Ovary (tissue), 7 donors: ENCODE measurements at regions not wholly inside any gene's neighbourhood (a gene's known extent, or its start where the extent isn't known, plus 50 kb on each side); places are given as distances from the start of the nearest gene placed in this dataset.

Source experiments
- DNase-seq, 5 donors: peaks; one replicate each; pipeline ENCODE4 v3.0.0-alpha.2; 2019 to 2020
- H3K27ac ChIP-seq, 2 donors: fragments of 200-600 bp; one replicate each; pipeline versions ENCODE4 v1.5.1 to v1.8.0; 2019 to 2022
- H3K27me3 ChIP-seq: fragments of 200-600 bp; one replicate; pipeline ENCODE4 v1.8.0; 2022
- H3K36me3 ChIP-seq: fragments of 200-600 bp; sonication (generic); one replicate; pipeline ENCODE4 v1.5.1; 2019
- H3K4me1 ChIP-seq: one replicate; pipeline ENCODE4 v1.8.1; 2013; ENCODE audit warnings: mild to moderate bottlenecking, moderate library complexity; ENCODE audit not compliant: insufficient read depth
- H3K4me3 ChIP-seq: fragments of 200-600 bp; sonication (generic); one replicate; pipeline ENCODE4 v1.5.1; 2017
- H3K9me3 ChIP-seq, 2 donors: fragments of 200-600 bp in 1 of 2; sonication (generic) in 1 of 2; one replicate each; pipeline versions ENCODE4 v1.5.1 to v1.8.1; 2013 to 2019; ENCODE audit warnings: mild to moderate bottlenecking in 1 of 2, moderate library complexity in 1 of 2
- CTCF ChIP-seq, 3 donors: fragments of 450-650 bp in 2 of 3; fragments of 200-600 bp in 1 of 3; IDR thresholded peaks; one replicate each; pipeline versions ENCODE4 v1.5.1 to v1.8.0; 2016 to 2022; ENCODE audit warnings: antibody characterized with exemption in 3 of 3, mild to moderate bottlenecking in 1 of 3
- EP300 ChIP-seq: sonication (generic); formaldehyde crosslinking; IDR thresholded peaks from one replicate; pipeline ENCODE4 v1.6.1; 2017; ENCODE audit warnings: antibody characterized with exemption
- POLR2A ChIP-seq: fragments of 450-650 bp; IDR thresholded peaks from one replicate; pipeline ENCODE4 v1.6.1; 2017; ENCODE audit warnings: antibody characterized with exemption, mild to moderate bottlenecking, moderate library complexity
- WGBS, 3 donors: extraction: QIAGEN DNeasy Blood & Tissue Kit in 1 of 3; methylation state at CpG; one replicate each; pipeline versions ENCODE4 v1.1.5 to v1.1.7; 2013 to 2017; 5-methylcytosine and 5-hydroxymethylcytosine counted together
- intact Hi-C, 4 donors: fragments of 100-400 bp; cut with DNase I; formaldehyde crosslinking; loops; one replicate each; pipeline versions ENCODE4 v1.11.0 to v1.15.1; 2022 to 2023
- donor health status: DM: no; HTN: no; CAD: no; lungs with moderate emphysema.
- donor health status: DM: no; HTN: no; CAD: no.
- donor health status: Bipolar disorder and iron deficiency.
- donor health status: DM: no; HTN: no; CAD: no.
- donor health status: DM: yes; HTN: yes; CAD: no.

DNA sequence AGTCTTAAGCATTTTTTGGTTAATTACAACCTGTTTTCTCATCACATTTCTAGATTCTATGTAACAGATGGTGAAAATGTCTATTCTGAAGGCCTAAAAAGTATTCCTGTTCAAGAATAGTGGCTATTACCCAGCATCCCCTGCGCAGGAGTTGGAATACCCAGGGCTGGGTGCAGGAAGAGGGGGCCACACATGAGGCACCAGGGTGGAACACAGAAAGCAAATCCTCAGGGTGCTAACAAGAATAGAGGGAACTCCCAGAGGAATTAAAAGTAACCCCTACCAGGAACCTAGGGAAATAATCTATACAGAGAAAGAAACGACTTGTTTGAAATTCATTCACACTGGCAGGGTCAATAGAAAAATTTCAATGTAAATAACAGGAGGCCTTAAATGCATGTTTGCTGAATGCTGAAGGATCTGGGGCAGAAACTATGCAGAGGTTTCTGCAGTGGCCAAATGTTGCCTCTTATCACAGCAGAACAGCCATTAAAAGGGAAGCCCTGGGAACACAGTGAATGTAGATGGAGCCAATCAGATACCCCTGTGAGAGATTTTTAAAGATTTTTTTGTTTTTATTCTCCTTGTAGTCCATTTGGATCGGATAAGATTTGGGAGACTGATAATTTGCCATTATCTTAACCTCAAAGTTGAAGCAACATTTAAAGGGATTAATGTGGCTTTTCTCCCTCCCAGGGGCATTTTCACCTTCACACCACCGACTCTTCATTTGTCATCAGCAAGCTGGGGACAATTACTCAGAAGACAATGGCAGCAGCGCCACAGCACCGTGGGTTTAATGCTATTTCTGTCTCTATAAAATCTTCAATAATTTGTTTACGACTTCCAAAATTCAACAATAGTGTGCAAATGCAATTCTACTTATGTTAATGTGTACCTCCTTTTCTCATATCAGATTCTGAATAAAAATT lies 196.0 kb upstream of the PSMD7 start:
- H3K4me1 ChIP-seq, result no peaks in the 10 kb centered on the region
- 51 to 55% (median 55%) methylated on average over 7 of the region's 7 CpGs for WGBS, 3 donors
- intact Hi-C loops, result no loop called here
- no peak for TF ChIP-seq CTCF (IDR thresholded peaks at IDR 0.05)
- TF ChIP-seq EP300, result no peak
- TF ChIP-seq POLR2A, result no peak
- H3K36me3 ChIP-seq, result no peaks in the 10 kb centered on the region
- H3K4me3 ChIP-seq, result no peak overlapping the region
- H3K27me3 ChIP-seq, result no peaks in the 10 kb centered on the region
- peaks cover 0 to 2% of the 10 kb centered on the region in 2 donors for H3K9me3 ChIP-seq
- H3K27ac ChIP-seq, result no peak overlapping the region
- no peak for DNase-seq

GRCh38 chr16:74099530-74099929 lies 197.1 kb upstream of the PSMD7 start:
- no peak overlapping the region for H3K27ac ChIP-seq
- H3K4me1 ChIP-seq, result no peaks in the 10 kb centered on the region
- H3K27me3 ChIP-seq, result no peaks in the 10 kb centered on the region
- peaks cover 0 to 3% of the 10 kb centered on the region in 2 donors for H3K9me3 ChIP-seq
- TF ChIP-seq CTCF (IDR thresholded peaks at IDR 0.05), result no peak
- no peak for TF ChIP-seq EP300
- TF ChIP-seq POLR2A, result no peak
- no peak overlapping the region for H3K4me3 ChIP-seq
- 84 to 90% (median 87%) methylated on average over 8 of the region's 8 CpGs for WGBS, 3 donors
- intact Hi-C loops, result no loop called here
- no peak for DNase-seq
- H3K36me3 ChIP-seq, result no peaks in the 10 kb centered on the region

- intact Hi-C loops, result no loop called here
- 89 to 95% (median 94%) methylated on average over 1 of the region's 1 CpG for WGBS, 3 donors
- no peak for TF ChIP-seq POLR2A
- TF ChIP-seq CTCF (IDR thresholded peaks at IDR 0.05), result no peak
- TF ChIP-seq EP300, result no peak
Measured at GRCh38 chr16:74094962-74095361, 201.7 kb upstream of the PSMD7 start.

DNA sequence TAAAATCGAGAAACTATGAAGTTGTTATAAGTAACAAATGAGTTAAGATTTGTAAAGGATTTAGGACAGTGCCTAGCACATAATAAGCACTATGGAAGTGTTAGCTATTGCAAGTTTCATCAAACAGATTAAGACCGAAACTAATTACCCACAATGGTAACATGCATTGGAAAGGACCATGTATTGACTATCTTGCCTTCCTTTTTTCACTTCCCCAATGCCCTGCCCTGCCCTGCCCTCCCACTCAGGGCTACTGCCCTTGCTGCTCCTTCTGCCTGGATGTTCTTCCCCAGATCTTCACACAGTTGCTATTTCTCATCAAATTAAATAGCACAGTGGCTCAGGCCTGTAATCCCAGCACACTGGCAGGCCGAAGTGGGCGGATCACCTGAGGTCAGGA lies 202.1 kb upstream of the PSMD7 start:
- WGBS, 3 donors, result 86 to 95% (median 90%) methylated on average over 4 of the region's 4 CpGs
- intact Hi-C loops, result no loop called here

More at GRCh38 chr16:74094962-74095361, 201.7 kb upstream of the PSMD7 start:
- H3K36me3 ChIP-seq, result no peaks in the 10 kb centered on the region
- H3K27me3 ChIP-seq, result no peaks in the 10 kb centered on the region
- H3K27ac ChIP-seq, result no peak overlapping the region
- no peak overlapping the region for H3K4me3 ChIP-seq
- H3K4me1 ChIP-seq, result no peaks in the 10 kb centered on the region
- DNase-seq, result no peak
- H3K9me3 ChIP-seq, result peaks cover 0 to 3% of the 10 kb centered on the region in 2 donors

More for the DNA sequence above, 202.1 kb upstream of the PSMD7 start:
- no peaks in the 10 kb centered on the region for H3K27me3 ChIP-seq
- no peak overlapping the region for H3K27ac ChIP-seq
- no peak for DNase-seq
- H3K36me3 ChIP-seq, result no peaks in the 10 kb centered on the region
- H3K4me3 ChIP-seq, result no peak overlapping the region
- TF ChIP-seq EP300 (no peak), CTCF (IDR thresholded peaks at IDR 0.05) (no peak), POLR2A (no peak)
- H3K4me1 ChIP-seq, result no peaks in the 10 kb centered on the region
- H3K9me3 ChIP-seq, result peaks cover 0 to 3% of the 10 kb centered on the region in 2 donors
